ENCODE measurements at regions not wholly inside any gene's neighbourhood (a gene's known extent, or its start where the extent isn't known, plus 50 kb on each side); places are given as distances from the start of the nearest gene placed in this dataset.

- H3K27me3 Mint-ChIP-seq, result peaks cover 35% of the 10 kb centered on the region
- peaks cover 12% of the 10 kb centered on the region for H3K9me3 Mint-ChIP-seq
- H3K4me3 Mint-ChIP-seq, result no peak overlapping the region
- peaks cover 5% of the 10 kb centered on the region for H3K36me3 Mint-ChIP-seq
- H3K27ac Mint-ChIP-seq, result no peak overlapping the region
- peaks cover 3% of the 10 kb centered on the region for H3K4me1 Mint-ChIP-seq
- ATAC-seq (ENCODE audit: low read depth) (no peak), DNase-seq (ENCODE audit: low spot score in 2 of 2) (no peak)
Observed at GRCh38 chr9:129525656-129526196, 95.2 kb downstream of the C9orf50 start.

GRCh38 chr9:129524582-129525270, 96.2 kb downstream of the C9orf50 start:
- Mint-ChIP-seq H3K36me3 (peaks cover 5% of the 10 kb centered on the region), H3K4me1 (peaks cover 3% of the 10 kb centered on the region), H3K27me3 (peaks cover 32% of the 10 kb centered on the region), H3K4me3 (no peak overlapping the region), H3K27ac (no peak overlapping the region), H3K9me3 (peaks cover 11% of the 10 kb centered on the region)
- no peak for DNase-seq (ENCODE audit: low spot score in 2 of 2)
- ATAC-seq (ENCODE audit: low read depth), result no peak

- no peak for ATAC-seq (ENCODE audit: low read depth)
- H3K4me1 Mint-ChIP-seq, result peaks cover 3% of the 10 kb centered on the region
- H3K4me3 Mint-ChIP-seq, result no peak overlapping the region
- peaks cover 5% of the 10 kb centered on the region for H3K36me3 Mint-ChIP-seq
- DNase-seq (ENCODE audit: low spot score in 2 of 2), result no peak
- peaks cover 30% of the 10 kb centered on the region for H3K27me3 Mint-ChIP-seq
- no peak overlapping the region for H3K27ac Mint-ChIP-seq
- peaks cover 11% of the 10 kb centered on the region for H3K9me3 Mint-ChIP-seq
Observed at GRCh38 chr9:129523943-129524581, 96.8 kb downstream of the C9orf50 start.

- peaks cover 3% of the 10 kb centered on the region for H3K36me3 Mint-ChIP-seq
- no peak for ATAC-seq (ENCODE audit: low read depth)
- no peak overlapping the region for H3K4me3 Mint-ChIP-seq
- peaks cover 28% of the 10 kb centered on the region for H3K27me3 Mint-ChIP-seq
- no peak overlapping the region for H3K27ac Mint-ChIP-seq
- H3K9me3 Mint-ChIP-seq, result peaks cover 4% of the 10 kb centered on the region
- H3K4me1 Mint-ChIP-seq, result peaks cover 3% of the 10 kb centered on the region
- no peak for DNase-seq (ENCODE audit: low spot score in 2 of 2)
Observed at GRCh38 chr9:129522351-129522750, 98.5 kb downstream of the C9orf50 start.

- no peak for DNase-seq (ENCODE audit: low spot score in 2 of 2)
- H3K27ac Mint-ChIP-seq, result no peak overlapping the region
- ATAC-seq (ENCODE audit: low read depth), result no peak
- H3K4me1 Mint-ChIP-seq, result peaks cover 3% of the 10 kb centered on the region
- H3K9me3 Mint-ChIP-seq, result peaks cover 7% of the 10 kb centered on the region
- peaks cover 18% of the 10 kb centered on the region for H3K27me3 Mint-ChIP-seq
- peaks cover 3% of the 10 kb centered on the region for H3K36me3 Mint-ChIP-seq
- no peak overlapping the region for H3K4me3 Mint-ChIP-seq
Observed at GRCh38 chr9:129520082-129520481, 100.8 kb downstream of the C9orf50 start.

- Mint-ChIP-seq H3K27ac (no peak overlapping the region), H3K4me3 (no peak overlapping the region), H3K9me3 (peaks cover 11% of the 10 kb centered on the region), H3K4me1 (no peaks in the 10 kb centered on the region), H3K27me3 (peaks cover 11% of the 10 kb centered on the region), H3K36me3 (peaks cover 6% of the 10 kb centered on the region)
- ATAC-seq (ENCODE audit: low read depth) (no peak), DNase-seq (ENCODE audit: low spot score in 2 of 2) (no peak)
Observed at GRCh38 chr9:129518074-129518473, 102.8 kb downstream of the C9orf50 start.

GRCh38 chr9:129517006-129517405, 103.9 kb downstream of the C9orf50 start:
- Mint-ChIP-seq H3K9me3 (peaks cover 14% of the 10 kb centered on the region), H3K27ac (no peak overlapping the region), H3K4me1 (no peaks in the 10 kb centered on the region), H3K27me3 (peaks cover 6% of the 10 kb centered on the region), H3K4me3 (no peak overlapping the region), H3K36me3 (peaks cover 6% of the 10 kb centered on the region)
- no peak for ATAC-seq (ENCODE audit: low read depth)
- DNase-seq (ENCODE audit: low spot score in 2 of 2), result no peak

GRCh38 chr9:129514891-129515290, 106.0 kb downstream of the C9orf50 start:
- Mint-ChIP-seq H3K9me3 (peaks cover 14% of the 10 kb centered on the region), H3K27me3 (peaks cover 4% of the 10 kb centered on the region), H3K27ac (no peak overlapping the region), H3K4me1 (no peaks in the 10 kb centered on the region), H3K36me3 (peaks cover 6% of the 10 kb centered on the region), H3K4me3 (no peak overlapping the region)
- no peak for DNase-seq (ENCODE audit: low spot score in 2 of 2)
- ATAC-seq (ENCODE audit: low read depth), result no peak

- Mint-ChIP-seq H3K27me3 (peaks cover 4% of the 10 kb centered on the region), H3K27ac (no peak overlapping the region), H3K36me3 (peaks cover 6% of the 10 kb centered on the region), H3K4me3 (no peak overlapping the region), H3K9me3 (peaks cover 14% of the 10 kb centered on the region), H3K4me1 (no peaks in the 10 kb centered on the region)
- ATAC-seq (ENCODE audit: low read depth), result no peak
- DNase-seq (ENCODE audit: low spot score in 2 of 2), result no peak
Observed at GRCh38 chr9:129514497-129514867, 106.4 kb downstream of the C9orf50 start.

- peaks cover 15% of the 10 kb centered on the region for H3K9me3 Mint-ChIP-seq
- no peak for DNase-seq (ENCODE audit: low spot score in 2 of 2)
Observed at GRCh38 chr9:129513856-129514496, 106.9 kb downstream of the C9orf50 start.

GRCh38 chr9:129513282-129513681, 107.6 kb downstream of the C9orf50 start:
- no peak overlapping the region for H3K4me3 Mint-ChIP-seq
- H3K27ac Mint-ChIP-seq, result no peak overlapping the region
- H3K36me3 Mint-ChIP-seq, result peaks cover 6% of the 10 kb centered on the region
- DNase-seq (ENCODE audit: low spot score in 2 of 2) (no peak), ATAC-seq (ENCODE audit: low read depth) (no peak)
- H3K4me1 Mint-ChIP-seq, result no peaks in the 10 kb centered on the region
- H3K9me3 Mint-ChIP-seq, result peaks cover 15% of the 10 kb centered on the region
- H3K27me3 Mint-ChIP-seq, result peaks cover 6% of the 10 kb centered on the region

More at GRCh38 chr9:129513856-129514496, 106.9 kb downstream of the C9orf50 start:
- no peak overlapping the region for H3K4me3 Mint-ChIP-seq
- peaks cover 6% of the 10 kb centered on the region for H3K27me3 Mint-ChIP-seq
- H3K4me1 Mint-ChIP-seq, result no peaks in the 10 kb centered on the region
- ATAC-seq (ENCODE audit: low read depth), result no peak
- peaks cover 6% of the 10 kb centered on the region for H3K36me3 Mint-ChIP-seq
- no peak overlapping the region for H3K27ac Mint-ChIP-seq

GRCh38 chr9:129511285-129511900, 109.5 kb downstream of the C9orf50 start:
- Mint-ChIP-seq H3K9me3 (peaks cover 12% of the 10 kb centered on the region), H3K27ac (no peak overlapping the region), H3K4me3 (no peak overlapping the region), H3K36me3 (peaks cover 3% of the 10 kb centered on the region), H3K4me1 (no peaks in the 10 kb centered on the region), H3K27me3 (peaks cover 10% of the 10 kb centered on the region)
- no peak for ATAC-seq (ENCODE audit: low read depth)
- no peak for DNase-seq (ENCODE audit: low spot score in 2 of 2)

GRCh38 chr9:129509533-129509928, 111.4 kb downstream of the C9orf50 start:
- Mint-ChIP-seq H3K9me3 (peaks cover 8% of the 10 kb centered on the region), H3K4me1 (no peaks in the 10 kb centered on the region), H3K27ac (no peak overlapping the region), H3K4me3 (no peak overlapping the region), H3K36me3 (peaks cover 3% of the 10 kb centered on the region), H3K27me3 (peaks cover 10% of the 10 kb centered on the region)
- ATAC-seq (ENCODE audit: low read depth), result no peak
- no peak for DNase-seq (ENCODE audit: low spot score in 2 of 2)

- H3K4me3 Mint-ChIP-seq, result no peak overlapping the region
- DNase-seq (ENCODE audit: low spot score in 2 of 2) (no peak), ATAC-seq (ENCODE audit: low read depth) (no peak)
- no peaks in the 10 kb centered on the region for H3K4me1 Mint-ChIP-seq
- H3K9me3 Mint-ChIP-seq, result peaks cover 3% of the 10 kb centered on the region
- no peaks in the 10 kb centered on the region for H3K36me3 Mint-ChIP-seq
- H3K27me3 Mint-ChIP-seq, result peaks cover 10% of the 10 kb centered on the region
- H3K27ac Mint-ChIP-seq, result no peak overlapping the region
Observed at GRCh38 chr9:129507805-129508204, 113.1 kb downstream of the C9orf50 start.

Data from memory B cell (primary cell).